ENCODE measurements at regions not wholly inside any gene's neighbourhood (a gene's known extent, or its start where the extent isn't known, plus 50 kb on each side); places are given as distances from the start of the nearest gene placed in this dataset.
A peak's percentile ranks its signal among the peaks of the same experiment; 100 is the strongest.

GRCh38 chr3:153903430-153903829 is 217.8 kb upstream of the ARHGEF26 start:
- Histone ChIP-seq H3K9me3 (ENCODE audit: control insufficient read depth, low read depth, low read length) (no peaks in the 10 kb centered on the region), H3K9ac (ENCODE audit: control insufficient read depth, extremely low read depth, insufficient read depth, low read length) (no peak overlapping the region), H3K4me3 (ENCODE audit: control insufficient read depth in 2 of 3, extremely low read depth in 1 of 3, insufficient read depth in 2 of 3, low read depth in 1 of 3, low read length in 3 of 3) (no peak overlapping the region), H3K79me2 (ENCODE audit: control insufficient read depth, insufficient read depth, low read length) (no peaks in the 10 kb centered on the region), H3K4me2 (ENCODE audit: control insufficient read depth, extremely low read depth, insufficient read depth, low read depth, low read length) (no peak overlapping the region), H3K36me3 (ENCODE audit: control insufficient read depth in 2 of 2, extremely low read depth in 1 of 2, insufficient read depth in 2 of 2, low read length in 2 of 2) (no peaks in the 10 kb centered on the region), H3K27ac (ENCODE audit: control insufficient read depth, insufficient read depth, low read length) (no peak overlapping the region), H3K9me1 (ENCODE audit: control insufficient read depth, extremely low read depth, insufficient read depth, low read length) (no peaks in the 10 kb centered on the region), H3K4me1 (ENCODE audit: control insufficient read depth, extremely low read depth, insufficient read depth, low read length) (no peaks in the 10 kb centered on the region), H4K20me1 (ENCODE audit: control insufficient read depth, extremely low read depth, insufficient read depth, low read length) (no peaks in the 10 kb centered on the region), H2AFZ (ENCODE audit: control insufficient read depth, low read length) (no peak overlapping the region), H3K27me3 (ENCODE audit: control insufficient read depth, extremely low read depth, insufficient read depth, low read length) (no peaks in the 10 kb centered on the region)
- FAIRE-seq, result no peak
- dilution Hi-C loops (cut with MboI; ENCODE audit: extremely low pct_ligation_motif_present, low sequenced_read_pairs), result no loop called here
- DNase-seq (ENCODE audit: low read depth, low spot score), result no peak
- TF ChIP-seq, protein P1, sequence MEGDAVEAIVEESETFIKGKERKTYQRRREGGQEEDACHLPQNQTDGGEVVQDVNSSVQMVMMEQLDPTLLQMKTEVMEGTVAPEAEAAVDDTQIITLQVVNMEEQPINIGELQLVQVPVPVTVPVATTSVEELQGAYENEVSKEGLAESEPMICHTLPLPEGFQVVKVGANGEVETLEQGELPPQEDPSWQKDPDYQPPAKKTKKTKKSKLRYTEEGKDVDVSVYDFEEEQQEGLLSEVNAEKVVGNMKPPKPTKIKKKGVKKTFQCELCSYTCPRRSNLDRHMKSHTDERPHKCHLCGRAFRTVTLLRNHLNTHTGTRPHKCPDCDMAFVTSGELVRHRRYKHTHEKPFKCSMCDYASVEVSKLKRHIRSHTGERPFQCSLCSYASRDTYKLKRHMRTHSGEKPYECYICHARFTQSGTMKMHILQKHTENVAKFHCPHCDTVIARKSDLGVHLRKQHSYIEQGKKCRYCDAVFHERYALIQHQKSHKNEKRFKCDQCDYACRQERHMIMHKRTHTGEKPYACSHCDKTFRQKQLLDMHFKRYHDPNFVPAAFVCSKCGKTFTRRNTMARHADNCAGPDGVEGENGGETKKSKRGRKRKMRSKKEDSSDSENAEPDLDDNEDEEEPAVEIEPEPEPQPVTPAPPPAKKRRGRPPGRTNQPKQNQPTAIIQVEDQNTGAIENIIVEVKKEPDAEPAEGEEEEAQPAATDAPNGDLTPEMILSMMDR (optimal IDR thresholded peaks at IDR 0.05 in 1 of 3, IDR thresholded peaks at IDR 0.05 in 1 of 3, conservative IDR thresholded peaks at IDR 0.05 in 1 of 3; ENCODE audit: extremely low read depth in 1 of 3, insufficient read depth in 2 of 3, low read length in 3 of 3), result peak in 2 of 3 experiments; percentile 4 to 15
- TF ChIP-seq EZH2 (IDR thresholded peaks at IDR 0.05; ENCODE audit: low read length), result no peak

DNA sequence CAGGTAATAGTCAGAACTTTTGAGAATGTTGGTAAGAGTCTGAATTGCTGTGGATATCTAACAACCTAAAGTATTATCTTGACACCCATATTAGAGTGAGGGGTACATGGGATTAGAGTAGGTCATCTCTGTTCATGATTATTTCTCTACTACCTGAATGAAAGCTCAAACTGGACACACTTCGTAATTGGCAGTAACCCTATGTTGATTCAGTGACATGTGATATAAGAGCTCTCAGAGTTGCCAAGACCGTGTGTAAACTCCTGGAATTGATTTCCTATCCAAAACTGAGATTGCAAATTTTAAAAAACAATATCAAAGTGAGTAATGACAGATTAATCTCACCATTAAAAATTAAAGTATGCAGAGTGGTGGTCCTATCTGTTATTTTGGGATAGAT is 214.8 kb upstream of the ARHGEF26 start:
- H3K9me3 ChIP-seq (ENCODE audit: control insufficient read depth, low read depth, low read length), result no peaks in the 10 kb centered on the region
- H3K36me3 ChIP-seq (ENCODE audit: control insufficient read depth in 2 of 2, extremely low read depth in 1 of 2, insufficient read depth in 2 of 2, low read length in 2 of 2), result no peaks in the 10 kb centered on the region
- H3K27me3 ChIP-seq (ENCODE audit: control insufficient read depth, extremely low read depth, insufficient read depth, low read length), result no peaks in the 10 kb centered on the region
- no peaks in the 10 kb centered on the region for H3K4me1 ChIP-seq (ENCODE audit: control insufficient read depth, extremely low read depth, insufficient read depth, low read length)
- H3K9me1 ChIP-seq (ENCODE audit: control insufficient read depth, extremely low read depth, insufficient read depth, low read length), result no peaks in the 10 kb centered on the region
- no peaks in the 10 kb centered on the region for H4K20me1 ChIP-seq (ENCODE audit: control insufficient read depth, extremely low read depth, insufficient read depth, low read length)
- no peak overlapping the region for H3K4me2 ChIP-seq (ENCODE audit: control insufficient read depth, extremely low read depth, insufficient read depth, low read depth, low read length)
- no peak overlapping the region for H3K27ac ChIP-seq (ENCODE audit: control insufficient read depth, insufficient read depth, low read length)
- DNase-seq (ENCODE audit: low read depth, low spot score) (no peak), FAIRE-seq (no peak)
- no peak for TF ChIP-seq EZH2 (IDR thresholded peaks at IDR 0.05; ENCODE audit: low read length)
- TF ChIP-seq, protein P1 (optimal IDR thresholded peaks at IDR 0.05 in 1 of 3, IDR thresholded peaks at IDR 0.05 in 1 of 3, conservative IDR thresholded peaks at IDR 0.05 in 1 of 3; ENCODE audit: extremely low read depth in 1 of 3, insufficient read depth in 2 of 3, low read length in 3 of 3), result no peak
- H3K4me3 ChIP-seq (ENCODE audit: control insufficient read depth in 2 of 3, extremely low read depth in 1 of 3, insufficient read depth in 2 of 3, low read depth in 1 of 3, low read length in 3 of 3), result no peak overlapping the region
- no peaks in the 10 kb centered on the region for H3K79me2 ChIP-seq (ENCODE audit: control insufficient read depth, insufficient read depth, low read length)
- dilution Hi-C loops (cut with MboI; ENCODE audit: extremely low pct_ligation_motif_present, low sequenced_read_pairs), result no loop called here
- no peak overlapping the region for H3K9ac ChIP-seq (ENCODE audit: control insufficient read depth, extremely low read depth, insufficient read depth, low read length)
- no peak overlapping the region for H2AFZ ChIP-seq (ENCODE audit: control insufficient read depth, low read length)
